ENCODE measurements at regions not wholly inside any gene's neighbourhood (a gene's known extent, or its start where the extent isn't known, plus 50 kb on each side); places are given as distances from the start of the nearest gene placed in this dataset.
A peak's percentile ranks its signal among the peaks of the same experiment; 100 is the strongest.

DNA sequence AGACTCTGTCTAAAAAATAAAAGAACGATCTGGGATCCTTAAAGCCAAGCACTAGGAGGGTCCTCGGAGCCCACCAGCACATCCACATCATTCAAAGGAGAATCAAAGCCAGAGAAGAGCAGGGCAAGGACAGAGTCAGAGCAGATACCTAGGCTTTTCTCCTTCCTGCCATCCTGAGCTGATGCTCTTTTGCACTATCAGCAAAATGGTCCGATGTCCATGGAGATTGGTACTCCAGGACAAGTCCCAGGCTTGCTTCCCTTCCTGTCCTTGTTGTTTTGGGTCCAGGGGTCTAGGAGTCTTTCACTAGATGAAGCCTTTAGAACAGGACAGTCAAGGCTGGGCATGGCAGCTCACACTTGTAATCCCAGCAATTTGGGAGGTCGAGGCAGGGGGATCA lies 58.0 kb upstream of the ELN start:
- TF ChIP-seq, protein P1, sequence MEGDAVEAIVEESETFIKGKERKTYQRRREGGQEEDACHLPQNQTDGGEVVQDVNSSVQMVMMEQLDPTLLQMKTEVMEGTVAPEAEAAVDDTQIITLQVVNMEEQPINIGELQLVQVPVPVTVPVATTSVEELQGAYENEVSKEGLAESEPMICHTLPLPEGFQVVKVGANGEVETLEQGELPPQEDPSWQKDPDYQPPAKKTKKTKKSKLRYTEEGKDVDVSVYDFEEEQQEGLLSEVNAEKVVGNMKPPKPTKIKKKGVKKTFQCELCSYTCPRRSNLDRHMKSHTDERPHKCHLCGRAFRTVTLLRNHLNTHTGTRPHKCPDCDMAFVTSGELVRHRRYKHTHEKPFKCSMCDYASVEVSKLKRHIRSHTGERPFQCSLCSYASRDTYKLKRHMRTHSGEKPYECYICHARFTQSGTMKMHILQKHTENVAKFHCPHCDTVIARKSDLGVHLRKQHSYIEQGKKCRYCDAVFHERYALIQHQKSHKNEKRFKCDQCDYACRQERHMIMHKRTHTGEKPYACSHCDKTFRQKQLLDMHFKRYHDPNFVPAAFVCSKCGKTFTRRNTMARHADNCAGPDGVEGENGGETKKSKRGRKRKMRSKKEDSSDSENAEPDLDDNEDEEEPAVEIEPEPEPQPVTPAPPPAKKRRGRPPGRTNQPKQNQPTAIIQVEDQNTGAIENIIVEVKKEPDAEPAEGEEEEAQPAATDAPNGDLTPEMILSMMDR (IDR thresholded peaks at IDR 0.05; ENCODE audit: low read depth, low read length, missing control alignments), result no peak
- DNase-seq (ENCODE audit: low read depth), result no peak
- no peak overlapping the region for H3K4me3 ChIP-seq (ENCODE audit: low read depth, low read length)

DNA sequence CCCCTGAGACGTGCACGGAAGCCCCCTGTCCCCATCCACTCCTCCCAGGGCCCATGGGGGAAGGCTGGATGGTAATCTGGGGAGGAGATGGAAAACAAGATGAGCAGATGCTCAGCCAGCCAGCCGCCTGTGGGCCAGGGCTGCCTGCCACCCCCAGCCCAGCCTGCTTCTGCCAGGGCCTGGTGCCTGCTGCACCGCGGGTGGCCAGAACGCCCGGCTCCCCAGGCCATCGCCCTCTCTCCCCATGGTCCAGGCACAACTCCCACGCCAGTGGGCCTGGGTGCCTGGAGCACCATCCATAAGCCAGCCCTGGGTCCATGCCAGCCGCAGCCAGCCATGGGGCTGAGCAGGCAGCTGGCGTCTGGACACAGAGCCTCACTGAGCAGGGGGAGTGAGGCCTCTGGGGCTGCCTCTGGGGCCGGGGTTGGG lies 57.2 kb upstream of the ELN start:
- H3K4me3 ChIP-seq (ENCODE audit: low read depth, low read length), result no peak overlapping the region
- TF ChIP-seq, protein P1 (IDR thresholded peaks at IDR 0.05; ENCODE audit: low read depth, low read length, missing control alignments), result no peak
- no peak for DNase-seq (ENCODE audit: low read depth)

DNA sequence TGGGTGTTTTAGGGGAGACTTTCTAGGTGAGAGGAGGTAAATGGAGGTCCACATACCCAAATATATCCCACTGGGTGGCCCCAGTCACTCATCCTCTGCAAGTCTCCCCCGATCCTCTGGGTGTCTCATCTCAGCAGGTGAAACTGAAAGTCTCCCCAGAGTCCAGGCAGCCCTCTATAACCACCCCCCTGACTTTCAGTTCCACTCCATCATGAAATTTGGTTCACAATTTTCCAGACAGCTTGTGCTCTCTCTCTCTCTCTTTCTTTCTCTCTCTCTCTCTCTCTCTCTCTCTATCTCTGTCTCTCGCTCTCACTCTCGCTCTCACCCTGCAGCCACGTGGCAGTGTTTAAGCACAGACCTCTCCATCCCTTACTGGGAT lies 56.7 kb upstream of the ELN start:
- DNase-seq (ENCODE audit: low read depth), result peak; percentile 29
- H3K4me3 ChIP-seq (ENCODE audit: low read depth, low read length), result no peak overlapping the region
- TF ChIP-seq, protein P1 (IDR thresholded peaks at IDR 0.05; ENCODE audit: low read depth, low read length, missing control alignments), result peak; percentile 26

DNA sequence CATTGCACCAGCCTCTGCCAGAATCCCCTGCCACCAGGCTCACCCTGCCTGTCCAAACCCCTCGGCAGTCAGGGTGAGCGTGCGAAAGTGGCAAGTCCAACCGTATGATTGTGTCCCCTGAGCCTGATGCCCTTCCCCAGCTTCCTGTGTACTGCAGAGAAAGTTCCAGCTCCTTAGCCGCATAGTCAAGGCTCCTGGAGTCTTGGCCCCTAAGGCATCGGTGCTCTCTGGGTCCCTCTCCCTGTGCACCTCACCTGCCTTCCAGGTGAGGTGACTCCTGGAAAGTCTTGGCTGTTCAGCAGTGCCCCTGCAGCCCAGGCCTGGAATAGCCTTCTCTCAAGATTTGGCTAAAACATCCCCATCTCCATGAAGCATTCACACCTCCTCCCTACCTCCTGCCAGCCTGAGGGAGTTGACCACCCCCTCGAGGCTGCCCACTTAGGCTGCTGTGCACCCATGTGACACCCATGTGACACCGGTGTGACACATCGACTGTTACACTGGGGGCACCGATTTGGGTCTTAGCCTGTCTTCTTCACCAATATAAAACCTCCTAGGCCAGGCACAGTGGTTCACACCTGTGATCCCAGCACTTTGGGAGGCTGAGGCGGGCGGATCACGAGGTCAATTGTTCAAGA lies 56.1 kb upstream of the ELN start:
- no peak overlapping the region for H3K4me3 ChIP-seq (ENCODE audit: low read depth, low read length)
- DNase-seq (ENCODE audit: low read depth), result no peak
- TF ChIP-seq, protein P1 (IDR thresholded peaks at IDR 0.05; ENCODE audit: low read depth, low read length, missing control alignments), result peak; percentile 39

DNA sequence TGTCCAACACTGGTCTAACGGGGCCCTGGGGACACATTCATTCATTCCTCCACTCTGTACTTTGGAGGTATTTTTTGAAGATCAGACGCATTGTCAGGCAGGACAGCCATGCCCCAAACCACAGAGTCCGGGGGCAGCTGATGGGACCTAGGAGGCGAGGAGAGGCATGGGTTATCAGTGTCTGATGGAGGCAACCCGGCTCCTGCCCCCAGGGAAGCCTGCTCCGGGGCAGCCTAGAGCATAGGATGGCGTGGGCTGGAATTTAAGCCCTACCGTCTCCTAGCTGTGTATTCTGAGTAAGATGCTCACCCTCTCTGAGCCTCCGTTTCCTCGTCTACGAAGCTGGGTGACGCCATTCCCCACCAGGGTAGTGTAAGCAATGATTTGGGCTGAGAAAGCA lies 55.4 kb upstream of the ELN start:
- TF ChIP-seq, protein P1 (IDR thresholded peaks at IDR 0.05; ENCODE audit: low read depth, low read length, missing control alignments), result no peak
- no peak overlapping the region for H3K4me3 ChIP-seq (ENCODE audit: low read depth, low read length)
- DNase-seq (ENCODE audit: low read depth), result no peak

DNA sequence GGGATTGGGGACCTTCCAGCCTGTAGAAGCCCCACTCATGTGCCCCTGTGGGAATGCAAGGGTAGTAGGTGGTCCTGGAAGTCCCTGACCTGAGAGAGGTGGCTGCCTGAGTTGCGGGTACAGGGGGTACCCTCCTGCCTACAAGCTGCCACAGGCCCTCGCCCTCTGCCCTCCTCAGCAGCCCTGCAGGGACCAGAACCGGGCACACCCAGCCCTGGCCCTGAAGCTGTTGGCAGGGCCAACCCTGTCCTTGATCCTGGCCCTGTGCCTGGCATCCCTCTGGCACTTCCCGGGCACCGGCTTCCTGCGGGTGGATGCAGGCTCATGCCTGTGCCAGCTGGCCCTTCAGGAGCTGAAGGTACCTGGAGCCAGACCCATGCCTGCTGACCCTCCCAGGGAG lies 54.9 kb upstream of the ELN start:
- H3K4me3 ChIP-seq (ENCODE audit: low read depth, low read length), result no peak overlapping the region
- TF ChIP-seq, protein P1 (IDR thresholded peaks at IDR 0.05; ENCODE audit: low read depth, low read length, missing control alignments), result no peak

More for the DNA sequence above, 54.9 kb upstream of the ELN start:
- no peak for DNase-seq (ENCODE audit: low read depth)
